ENCODE measurements at regions not wholly inside any gene's neighbourhood (a gene's known extent, or its start where the extent isn't known, plus 50 kb on each side); places are given as distances from the start of the nearest gene placed in this dataset.

DNA sequence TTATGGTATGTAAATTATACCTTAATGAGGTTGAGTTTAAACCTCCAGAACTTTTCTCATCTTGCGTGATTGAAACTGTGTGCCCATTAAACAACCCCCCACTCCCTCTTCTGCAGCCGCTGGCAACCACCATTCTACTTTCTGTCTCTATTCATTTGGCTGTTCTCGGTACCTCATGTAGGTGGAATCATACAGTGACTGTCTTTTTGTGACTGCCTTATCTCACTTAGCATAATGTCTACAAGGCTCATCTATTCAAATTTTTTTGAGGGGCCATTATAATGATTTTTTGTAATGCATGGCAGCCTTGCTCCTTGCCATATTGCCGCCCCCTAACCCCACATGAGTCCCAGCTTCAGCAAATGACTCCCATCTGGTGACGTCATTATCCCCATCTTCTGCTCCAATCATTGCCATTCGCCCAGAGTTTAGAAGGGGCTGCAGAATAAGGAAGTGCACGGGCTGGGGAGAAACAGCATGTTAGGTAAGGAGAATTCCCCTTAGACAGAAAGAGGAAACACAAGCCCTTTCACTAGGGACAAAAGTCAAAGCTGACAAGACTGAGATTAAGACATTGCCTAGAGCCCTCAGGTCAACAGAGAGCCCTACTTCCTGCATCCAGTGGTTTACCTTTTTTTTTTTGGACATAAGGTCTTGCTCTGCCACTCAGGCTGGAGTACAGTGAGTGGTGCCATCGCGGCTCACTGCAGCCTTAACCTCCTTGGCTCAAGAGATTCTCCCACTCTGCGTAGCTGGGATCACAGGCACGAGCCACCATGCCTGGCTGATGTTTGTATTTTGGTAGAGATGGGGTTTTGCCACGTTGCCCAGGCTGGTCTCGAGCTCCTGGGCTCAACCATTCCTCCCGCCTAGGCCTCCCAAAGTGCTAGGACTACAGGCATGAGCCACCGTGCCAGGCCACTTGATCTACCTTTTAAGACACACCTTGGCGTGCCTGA is 78.4 kb upstream of the ERRFI1 start:
- no peak overlapping the region for H3K4me3 ChIP-seq (ENCODE audit: low read length)
- TF ChIP-seq ZNF274 (IDR thresholded peaks at IDR 0.05; ENCODE audit: low read depth, low read length), result no peak

GRCh38 chr1:8097908-8098307 is 71.8 kb upstream of the ERRFI1 start:
- TF ChIP-seq ZNF274 (IDR thresholded peaks at IDR 0.05; ENCODE audit: low read depth, low read length), result no peak

GRCh38 chr1:8097077-8097799 is 71.1 kb upstream of the ERRFI1 start:
- no peak overlapping the region for H3K4me3 ChIP-seq (ENCODE audit: low read length)
- TF ChIP-seq ZNF274 (IDR thresholded peaks at IDR 0.05; ENCODE audit: low read depth, low read length), result no peak

More at GRCh38 chr1:8097908-8098307, 71.8 kb upstream of the ERRFI1 start:
- H3K4me3 ChIP-seq (ENCODE audit: low read length), result peak overlapping the region; percentile 39; the same call in 1 of the 2 replicates

- H3K4me3 ChIP-seq (ENCODE audit: low read length), result no peak overlapping the region
- no peak for TF ChIP-seq ZNF274 (IDR thresholded peaks at IDR 0.05; ENCODE audit: low read depth, low read length)
These were observed 70.2 kb upstream of the ERRFI1 start for GRCh38 chr1:8096105-8097011.

DNA sequence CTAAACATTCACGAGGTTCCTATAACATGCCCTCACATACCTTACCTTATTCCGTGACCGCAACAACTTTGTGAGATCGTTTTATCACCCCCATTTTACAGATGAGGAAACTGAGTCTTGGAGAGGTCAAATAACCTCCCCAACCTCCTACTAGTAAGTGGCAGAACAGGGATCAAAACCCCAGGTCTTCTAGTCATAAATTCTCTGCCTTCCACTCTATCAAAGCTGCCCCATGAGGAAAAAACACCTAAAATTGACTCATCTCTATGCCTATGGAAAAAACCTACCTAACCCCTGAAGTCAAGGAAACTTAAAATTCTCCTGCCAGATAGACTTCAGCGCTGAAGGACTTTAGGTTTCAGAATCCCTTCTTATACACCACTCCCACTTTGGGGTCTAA is 69.5 kb upstream of the ERRFI1 start:
- no peak for TF ChIP-seq ZNF274 (IDR thresholded peaks at IDR 0.05; ENCODE audit: low read depth, low read length)
- H3K4me3 ChIP-seq (ENCODE audit: low read length), result no peak overlapping the region

GRCh38 chr1:8094481-8095241 is 68.6 kb upstream of the ERRFI1 start:
- no peak overlapping the region for H3K4me3 ChIP-seq (ENCODE audit: low read length)
- TF ChIP-seq ZNF274 (IDR thresholded peaks at IDR 0.05; ENCODE audit: low read depth, low read length), result no peak

GRCh38 chr1:8093221-8093980 is 67.3 kb upstream of the ERRFI1 start:
- no peak for TF ChIP-seq ZNF274 (IDR thresholded peaks at IDR 0.05; ENCODE audit: low read depth, low read length)
- H3K4me3 ChIP-seq (ENCODE audit: low read length), result no peak overlapping the region

DNA sequence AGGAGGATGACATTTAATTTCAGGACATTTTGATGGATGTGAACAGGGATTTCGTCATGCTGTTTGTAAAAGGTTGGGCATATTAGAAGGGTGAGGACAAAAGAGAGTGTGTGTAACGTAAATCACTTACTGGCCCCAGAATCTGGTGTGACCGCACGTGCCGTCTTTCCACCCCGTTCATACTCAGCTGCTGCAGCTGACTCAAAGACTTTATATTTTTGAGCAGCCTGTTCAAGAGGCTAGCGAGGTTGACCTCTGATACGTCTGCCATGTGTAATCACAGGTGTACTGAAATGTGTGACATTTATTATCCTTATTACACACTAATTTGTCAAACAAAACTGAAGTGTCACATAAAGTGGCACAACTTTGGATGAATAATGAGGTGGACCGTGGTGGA is 66.5 kb upstream of the ERRFI1 start:
- no peak for TF ChIP-seq ZNF274 (IDR thresholded peaks at IDR 0.05; ENCODE audit: low read depth, low read length)
- no peak overlapping the region for H3K4me3 ChIP-seq (ENCODE audit: low read length)

DNA sequence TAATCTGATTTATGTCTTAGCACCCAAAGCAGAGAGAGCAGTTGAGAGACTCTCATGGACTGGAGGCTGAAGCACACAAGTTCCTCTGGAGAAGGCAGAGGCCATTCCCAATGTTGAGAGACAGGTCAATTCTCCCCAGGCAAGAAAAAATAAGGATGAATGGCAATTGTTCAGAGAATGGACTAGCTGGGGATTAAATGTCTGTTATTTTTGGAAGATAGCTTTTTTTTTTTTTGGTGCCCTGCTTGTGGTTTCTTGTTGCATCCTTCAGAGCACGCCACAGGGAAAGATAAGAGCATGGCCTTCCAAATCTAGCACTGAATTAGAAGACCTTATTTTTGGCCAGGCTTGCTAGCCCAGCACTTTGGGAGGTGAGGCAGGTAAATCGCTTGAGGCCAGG is 65.6 kb upstream of the ERRFI1 start:
- no peak overlapping the region for H3K4me3 ChIP-seq (ENCODE audit: low read length)
- no peak for TF ChIP-seq ZNF274 (IDR thresholded peaks at IDR 0.05; ENCODE audit: low read depth, low read length)

GRCh38 chr1:8090241-8090702 is 64.2 kb upstream of the ERRFI1 start:
- no peak for TF ChIP-seq ZNF274 (IDR thresholded peaks at IDR 0.05; ENCODE audit: low read depth, low read length)
- no peak overlapping the region for H3K4me3 ChIP-seq (ENCODE audit: low read length)

DNA sequence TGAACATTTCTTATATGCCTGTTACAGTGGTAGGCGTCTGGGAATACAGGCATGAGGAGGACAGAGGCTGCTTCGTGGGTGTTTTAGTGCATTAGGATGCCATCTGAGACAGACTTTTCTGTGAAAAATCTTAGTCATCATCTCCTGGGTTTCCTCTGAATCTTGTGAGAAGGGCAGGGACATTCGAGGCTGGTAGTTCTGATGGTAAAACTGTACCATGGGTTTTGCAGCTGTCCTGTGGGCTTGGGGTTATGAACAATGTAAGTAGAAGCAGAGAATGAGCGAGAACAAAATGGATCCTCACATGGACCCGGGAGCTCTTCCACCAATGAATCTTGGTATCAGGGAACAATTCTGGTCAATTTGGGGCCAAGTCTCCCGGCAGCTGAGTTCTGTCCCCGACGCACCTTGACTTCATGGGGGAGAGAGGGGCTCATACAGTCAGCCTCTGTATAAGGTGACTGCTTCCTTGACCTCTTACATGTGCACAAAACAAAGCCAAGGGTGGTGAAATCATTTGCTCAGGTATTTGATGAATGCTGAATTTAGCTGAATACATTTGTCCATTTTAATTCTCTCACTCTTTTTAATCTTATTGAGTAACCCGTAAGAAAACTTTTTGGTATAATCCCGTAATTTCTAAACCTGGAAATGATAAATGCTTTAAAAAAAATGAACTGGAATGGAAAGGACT is 63.6 kb upstream of the ERRFI1 start:
- H3K4me3 ChIP-seq (ENCODE audit: low read length), result no peak overlapping the region
- no peak for TF ChIP-seq ZNF274 (IDR thresholded peaks at IDR 0.05; ENCODE audit: low read depth, low read length)

- no peak for TF ChIP-seq ZNF274 (IDR thresholded peaks at IDR 0.05; ENCODE audit: low read depth, low read length)
- H3K4me3 ChIP-seq (ENCODE audit: low read length), result no peak overlapping the region
These were observed 59.9 kb upstream of the ERRFI1 start for GRCh38 chr1:8086055-8086454.

Data from GM08714 (cell line).